ENCODE measurements at regions not wholly inside any gene's neighbourhood (a gene's known extent, or its start where the extent isn't known, plus 50 kb on each side); places are given as distances from the start of the nearest gene placed in this dataset.

GRCh38 chrX:80138938-80139337, 124.4 kb downstream of the TBX22 start:
- TF ChIP-seq CTCF (IDR thresholded peaks at IDR 0.05 in 2 of 3, conservative IDR thresholded peaks at IDR 0.05 in 1 of 3; ENCODE audit: control insufficient read depth in 2 of 3, extremely low read depth in 1 of 3, insufficient read depth in 1 of 3, low read depth in 3 of 3, low read length in 3 of 3) (no peak), POLR2A (IDR thresholded peaks at IDR 0.05; ENCODE audit: low read depth, low read length) (no peak), CBFB (IDR thresholded peaks at IDR 0.05; ENCODE audit: low read depth) (no peak), MEF2A (IDR thresholded peaks at IDR 0.05; ENCODE audit: insufficient read depth, low read depth, low read length) (no peak), EZH2 (IDR thresholded peaks at IDR 0.05; ENCODE audit: borderline replicate concordance, control insufficient read depth, low read depth, low read length) (no peak), TARDBP (IDR thresholded peaks at IDR 0.05; ENCODE audit: borderline replicate concordance) (no peak)

All from GM12878 (cell line).